ENCODE measurements at regions not wholly inside any gene's neighbourhood (a gene's known extent, or its start where the extent isn't known, plus 50 kb on each side); places are given as distances from the start of the nearest gene placed in this dataset.

- Histone ChIP-seq H3K4me3 (no peak overlapping the region), H3K27ac (no peak overlapping the region), H3K27me3 (no peaks in the 10 kb centered on the region), H3K9me3 (no peaks in the 10 kb centered on the region), H3K4me1 (no peaks in the 10 kb centered on the region), H3K36me3 (ENCODE audit: low read depth, missing control alignments) (no peaks in the 10 kb centered on the region)
- 75 to 85% methylated on average over 15 of the region's 15 CpGs for WGBS, 2 donors
- TF ChIP-seq POLR2A (IDR thresholded peaks at IDR 0.05), result no peak
- TF ChIP-seq, protein P1, sequence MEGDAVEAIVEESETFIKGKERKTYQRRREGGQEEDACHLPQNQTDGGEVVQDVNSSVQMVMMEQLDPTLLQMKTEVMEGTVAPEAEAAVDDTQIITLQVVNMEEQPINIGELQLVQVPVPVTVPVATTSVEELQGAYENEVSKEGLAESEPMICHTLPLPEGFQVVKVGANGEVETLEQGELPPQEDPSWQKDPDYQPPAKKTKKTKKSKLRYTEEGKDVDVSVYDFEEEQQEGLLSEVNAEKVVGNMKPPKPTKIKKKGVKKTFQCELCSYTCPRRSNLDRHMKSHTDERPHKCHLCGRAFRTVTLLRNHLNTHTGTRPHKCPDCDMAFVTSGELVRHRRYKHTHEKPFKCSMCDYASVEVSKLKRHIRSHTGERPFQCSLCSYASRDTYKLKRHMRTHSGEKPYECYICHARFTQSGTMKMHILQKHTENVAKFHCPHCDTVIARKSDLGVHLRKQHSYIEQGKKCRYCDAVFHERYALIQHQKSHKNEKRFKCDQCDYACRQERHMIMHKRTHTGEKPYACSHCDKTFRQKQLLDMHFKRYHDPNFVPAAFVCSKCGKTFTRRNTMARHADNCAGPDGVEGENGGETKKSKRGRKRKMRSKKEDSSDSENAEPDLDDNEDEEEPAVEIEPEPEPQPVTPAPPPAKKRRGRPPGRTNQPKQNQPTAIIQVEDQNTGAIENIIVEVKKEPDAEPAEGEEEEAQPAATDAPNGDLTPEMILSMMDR (IDR thresholded peaks at IDR 0.05), result no peak
- intact Hi-C loops (cut with DNase I; ENCODE audit: low total_unique reads), result no loop called here
- DNase-seq, result no peak
Observed at GRCh38 chr6:170092826-170093225, 198.1 kb downstream of the DLL1 start.

- intact Hi-C loops (cut with DNase I; ENCODE audit: low total_unique reads), result no loop called here
- no peak overlapping the region for H3K27ac ChIP-seq
- WGBS, 2 donors, result 93 to 94% methylated on average over 24 to 30 of the region's 30 CpGs
- TF ChIP-seq, protein P1 (IDR thresholded peaks at IDR 0.05), result no peak
- TF ChIP-seq POLR2A (IDR thresholded peaks at IDR 0.05), result no peak
- no peak overlapping the region for H3K4me3 ChIP-seq
- H3K4me1 ChIP-seq, result no peaks in the 10 kb centered on the region
- no peaks in the 10 kb centered on the region for H3K27me3 ChIP-seq
- DNase-seq, result peak; percentile 5
- H3K36me3 ChIP-seq (ENCODE audit: low read depth, missing control alignments), result no peaks in the 10 kb centered on the region
- no peaks in the 10 kb centered on the region for H3K9me3 ChIP-seq
Observed at GRCh38 chr6:170091639-170092579, 199.0 kb downstream of the DLL1 start.

GRCh38 chr6:170091000-170091638 lies 199.8 kb downstream of the DLL1 start:
- intact Hi-C loops (cut with DNase I; ENCODE audit: low total_unique reads), result no loop called here
- Histone ChIP-seq H3K27ac (no peak overlapping the region), H3K9me3 (no peaks in the 10 kb centered on the region), H3K36me3 (ENCODE audit: low read depth, missing control alignments) (no peaks in the 10 kb centered on the region), H3K27me3 (no peaks in the 10 kb centered on the region), H3K4me3 (no peak overlapping the region), H3K4me1 (no peaks in the 10 kb centered on the region)
- 88 to 93% methylated on average over 18 of the region's 18 CpGs for WGBS, 2 donors
- no peak for DNase-seq
- TF ChIP-seq POLR2A (IDR thresholded peaks at IDR 0.05), result no peak
- TF ChIP-seq, protein P1 (IDR thresholded peaks at IDR 0.05), result no peak

DNA sequence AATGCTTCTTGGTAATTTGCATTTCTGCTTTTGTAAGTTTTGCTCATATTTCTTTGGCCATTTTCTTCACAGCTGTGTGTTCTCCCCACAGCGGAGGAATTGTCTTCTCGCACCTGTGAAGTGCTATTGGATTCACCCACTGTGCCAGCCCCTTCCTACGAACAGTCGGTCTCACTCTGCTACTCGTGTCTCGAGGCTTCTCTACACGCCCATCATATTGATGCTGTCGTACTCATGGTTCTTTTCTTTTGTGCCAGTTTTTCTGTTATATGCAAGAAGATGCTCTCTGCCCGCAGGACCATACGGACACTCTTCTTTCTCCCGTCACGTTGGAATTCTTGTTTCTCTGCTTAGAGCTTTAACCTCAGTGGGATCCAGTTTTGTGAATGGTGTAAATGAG lies 200.3 kb downstream of the DLL1 start:
- Histone ChIP-seq H3K4me3 (no peak overlapping the region), H3K36me3 (ENCODE audit: low read depth, missing control alignments) (no peaks in the 10 kb centered on the region), H3K27me3 (no peaks in the 10 kb centered on the region), H3K27ac (no peak overlapping the region), H3K9me3 (no peaks in the 10 kb centered on the region), H3K4me1 (no peaks in the 10 kb centered on the region)
- intact Hi-C loops (cut with DNase I; ENCODE audit: low total_unique reads), result no loop called here
- WGBS, 2 donors, result 91 to 94% methylated on average over 12 of the region's 12 CpGs
- TF ChIP-seq POLR2A (IDR thresholded peaks at IDR 0.05), result no peak
- TF ChIP-seq, protein P1 (IDR thresholded peaks at IDR 0.05), result no peak
- DNase-seq, result peak; percentile 9

All from testis (tissue), 2 donors.